DND-41 (cell line): ENCODE measurements at regions not wholly inside any gene's neighbourhood (a gene's known extent, or its start where the extent isn't known, plus 50 kb on each side); places are given as distances from the start of the nearest gene placed in this dataset.

Source experiments
- ATAC-seq: fragments of 200-7000 bp; cut with Tn5 transposase; 3 replicates; pipeline ENCODE4 v1.9.1; 2021; ENCODE audit warnings: low read depth; ENCODE audit not compliant: insufficient read depth
- DNase-seq: peaks from one replicate; pipeline ENCODE4 v3.0.0-alpha.2; 2020
- H2AFZ ChIP-seq: 2 replicates; pipeline ENCODE4 v1.6.0; 2012; ENCODE audit warnings: low read depth, low read length
- H3K27ac ChIP-seq: 2 replicates; pipeline ENCODE4 v1.5.1; 2012; ENCODE audit warnings: low read length, inconsistent platforms
- H3K27me3 ChIP-seq: fragments of 200-600 bp; sonication (generic); 2 replicates; pipeline ENCODE4 v1.6.0; 2012; ENCODE audit warnings: low read length, mild to moderate bottlenecking, inconsistent platforms; ENCODE audit not compliant: insufficient read depth, poor library complexity
- H3K36me3 ChIP-seq: 2 replicates; pipeline ENCODE4 v1.5.1; 2012; ENCODE audit warnings: low read length, inconsistent platforms; ENCODE audit not compliant: insufficient read depth
- H3K4me1 ChIP-seq: 2 replicates; pipeline ENCODE4 v1.5.1; 2012; ENCODE audit warnings: mild to moderate bottlenecking, low read length; ENCODE audit not compliant: insufficient read depth
- H3K4me2 ChIP-seq: 2 replicates; pipeline ENCODE4 v1.6.0; 2012; ENCODE audit warnings: mild to moderate bottlenecking, moderate library complexity, low read length, inconsistent platforms; ENCODE audit not compliant: insufficient read depth
- H3K4me3 ChIP-seq, 2 experiments: fragments of 200-600 bp in 1 of 2; shearing (Covaris generic) in 1 of 2; 2 replicates each; pipeline ENCODE4 v1.5.1; 2012 to 2016; ENCODE audit warnings: inconsistent platforms in 2 of 2, low read length in 2 of 2, mild to moderate bottlenecking in 2 of 2, low read depth in 1 of 2, moderate library complexity in 1 of 2
- H3K79me2 ChIP-seq: 2 replicates; pipeline ENCODE4 v1.6.0; 2012; ENCODE audit warnings: low read length, inconsistent platforms; ENCODE audit not compliant: insufficient read depth
- H3K9ac ChIP-seq: 2 replicates; pipeline ENCODE4 v1.6.0; 2012; ENCODE audit warnings: low read depth, mild to moderate bottlenecking, inconsistent platforms, low read length, moderate library complexity
- H3K9me3 ChIP-seq: 2 replicates; pipeline ENCODE4 v1.5.1; 2012; ENCODE audit warnings: low read length, moderate library complexity, mild to moderate bottlenecking, inconsistent platforms; ENCODE audit not compliant: insufficient read depth, severe bottlenecking
- H4K20me1 ChIP-seq: 2 replicates; pipeline ENCODE4 v1.6.0; 2012; ENCODE audit warnings: low read length; ENCODE audit not compliant: insufficient read depth
- CTCF ChIP-seq: IDR thresholded peaks from 2 replicates; pipeline ENCODE4 v1.5.1; 2012; ENCODE audit warnings: borderline replicate concordance, low read length, moderate library complexity, mild to moderate bottlenecking; ENCODE audit not compliant: poor library complexity, severe bottlenecking; ENCODE audit errors: extremely low read depth
- EZH2 ChIP-seq: IDR thresholded peaks from 3 replicates; pipeline ENCODE4 v1.6.1; 2012; ENCODE audit warnings: borderline replicate concordance, low read depth, mild to moderate bottlenecking, moderate library complexity, low read length, inconsistent platforms; ENCODE audit not compliant: severe bottlenecking

DNA sequence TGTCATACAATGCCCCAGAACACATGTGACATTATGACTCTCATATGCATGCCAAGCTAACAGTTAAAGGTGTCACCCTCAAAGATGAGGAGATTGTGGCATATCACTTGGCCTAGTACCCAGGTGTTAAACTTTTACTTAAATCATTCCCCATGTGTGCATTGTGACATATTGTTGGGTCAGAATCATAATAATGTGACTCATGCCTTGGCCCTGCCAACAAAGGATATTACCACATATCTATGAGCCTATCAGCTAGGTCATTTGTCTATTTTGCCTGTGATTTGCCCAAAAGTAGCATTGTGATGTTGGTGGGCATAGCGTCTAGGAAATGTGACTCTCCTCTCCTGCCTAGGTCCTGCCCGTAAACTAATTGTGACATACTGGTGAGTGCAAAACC is 1147.1 kb upstream of the AMELY start:
- ATAC-seq (no peak), DNase-seq (no peak)
- Histone ChIP-seq H3K4me3 (no peak overlapping the region), H3K27me3 (no peaks in the 10 kb centered on the region), H3K4me2 (no peak overlapping the region), H2AFZ (no peak overlapping the region), H3K79me2 (no peaks in the 10 kb centered on the region), H3K36me3 (no peaks in the 10 kb centered on the region), H3K4me1 (no peaks in the 10 kb centered on the region), H3K27ac (no peak overlapping the region), H3K9ac (no peak overlapping the region), H3K9me3 (no peaks in the 10 kb centered on the region), H4K20me1 (no peaks in the 10 kb centered on the region)
- TF ChIP-seq EZH2 (no peak), CTCF (no peak)

GRCh38 chrY:8051340-8051739 is 1139.8 kb upstream of the AMELY start:
- Histone ChIP-seq H3K4me2 (no peak overlapping the region), H4K20me1 (no peaks in the 10 kb centered on the region), H3K27ac (no peak overlapping the region), H3K4me1 (no peaks in the 10 kb centered on the region), H2AFZ (no peak overlapping the region), H3K36me3 (no peaks in the 10 kb centered on the region), H3K4me3 (no peak overlapping the region), H3K9ac (no peak overlapping the region), H3K9me3 (no peaks in the 10 kb centered on the region), H3K27me3 (no peaks in the 10 kb centered on the region), H3K79me2 (no peaks in the 10 kb centered on the region)
- DNase-seq = no peak
- no peak for ATAC-seq
- TF ChIP-seq CTCF = no peak
- no peak for TF ChIP-seq EZH2

GRCh38 chrY:8041238-8041637 is 1129.7 kb upstream of the AMELY start:
- no peaks in the 10 kb centered on the region for H4K20me1 ChIP-seq
- H3K4me1 ChIP-seq = no peaks in the 10 kb centered on the region
- no peak for TF ChIP-seq EZH2
- no peak for TF ChIP-seq CTCF
- no peak overlapping the region for H2AFZ ChIP-seq
- DNase-seq = no peak
- no peak overlapping the region for H3K4me3 ChIP-seq
- H3K4me2 ChIP-seq = no peak overlapping the region
- no peaks in the 10 kb centered on the region for H3K79me2 ChIP-seq
- H3K9ac ChIP-seq = no peak overlapping the region
- no peaks in the 10 kb centered on the region for H3K36me3 ChIP-seq
- no peak overlapping the region for H3K27ac ChIP-seq
- no peak for ATAC-seq
- H3K27me3 ChIP-seq = no peaks in the 10 kb centered on the region
- no peaks in the 10 kb centered on the region for H3K9me3 ChIP-seq

DNA sequence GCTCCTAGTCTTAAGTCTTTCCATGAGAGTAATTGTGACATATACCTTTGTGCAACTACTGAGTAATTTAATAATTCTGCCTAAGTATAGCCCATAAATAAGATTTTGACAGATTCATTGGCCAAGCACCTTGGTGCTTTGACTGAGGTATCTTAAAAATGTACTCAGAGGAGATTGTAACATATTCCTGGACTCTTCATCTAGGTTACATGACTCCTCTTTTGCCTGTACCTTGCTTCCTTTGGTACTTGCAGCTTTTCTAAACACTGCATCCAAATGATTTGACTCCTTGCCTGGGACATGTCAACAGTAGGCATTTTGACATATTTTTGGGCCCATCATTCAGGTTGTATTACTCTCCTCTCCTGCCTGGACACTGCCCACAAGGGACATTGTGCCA is 1125.0 kb upstream of the AMELY start:
- TF ChIP-seq CTCF (no peak), EZH2 (no peak)
- Histone ChIP-seq H3K4me3 (no peak overlapping the region), H3K36me3 (no peaks in the 10 kb centered on the region), H3K79me2 (no peaks in the 10 kb centered on the region), H3K4me1 (no peaks in the 10 kb centered on the region), H3K4me2 (no peak overlapping the region), H3K27me3 (no peaks in the 10 kb centered on the region), H4K20me1 (no peaks in the 10 kb centered on the region), H3K9ac (no peak overlapping the region), H3K9me3 (no peaks in the 10 kb centered on the region), H3K27ac (no peak overlapping the region), H2AFZ (no peak overlapping the region)
- ATAC-seq = no peak
- no peak for DNase-seq
